IPS-NIHi7 (cell line): ENCODE measurements at regions not wholly inside any gene's neighbourhood (a gene's known extent, or its start where the extent isn't known, plus 50 kb on each side); places are given as distances from the start of the nearest gene placed in this dataset.

Source experiments
- DNase-seq: peaks from one replicate; pipeline ENCODE4 v3.0.0; 2012; ENCODE audit warnings: mixed read lengths; ENCODE audit errors: extremely low spot score

GRCh38 chr12:131477613-131478012, 233.3 kb upstream of the SFSWAP start:
- no peak for DNase-seq

- no peak for DNase-seq
Observed at GRCh38 chr12:131478468-131478867, 232.4 kb upstream of the SFSWAP start.

- DNase-seq, result no peak
Observed at GRCh38 chr12:131482199-131482598, 228.7 kb upstream of the SFSWAP start.

GRCh38 chr12:131482686-131483085, 228.2 kb upstream of the SFSWAP start:
- DNase-seq, result no peak

- no peak for DNase-seq
Observed at GRCh38 chr12:131486451-131487230, 224.2 kb upstream of the SFSWAP start.

GRCh38 chr12:131487388-131488124, 223.3 kb upstream of the SFSWAP start:
- no peak for DNase-seq

- DNase-seq, result no peak
Observed at GRCh38 chr12:131489718-131490117, 221.2 kb upstream of the SFSWAP start.

GRCh38 chr12:131491155-131491554, 219.7 kb upstream of the SFSWAP start:
- DNase-seq, result no peak

- DNase-seq, result no peak
Observed at GRCh38 chr12:131491916-131492490, 218.9 kb upstream of the SFSWAP start.

GRCh38 chr12:131493068-131493826, 217.6 kb upstream of the SFSWAP start:
- DNase-seq, result no peak

- DNase-seq, result no peak
Observed at GRCh38 chr12:131494216-131494615, 216.7 kb upstream of the SFSWAP start.

GRCh38 chr12:131494741-131495524, 216.0 kb upstream of the SFSWAP start:
- DNase-seq, result no peak

- no peak for DNase-seq
Observed at GRCh38 chr12:131497966-131498365, 212.9 kb upstream of the SFSWAP start.

- DNase-seq, result no peak
Observed at GRCh38 chr12:131499160-131499863, 211.6 kb upstream of the SFSWAP start.

GRCh38 chr12:131499864-131500190, 211.1 kb upstream of the SFSWAP start:
- DNase-seq, result no peak

GRCh38 chr12:131500564-131500963, 210.3 kb upstream of the SFSWAP start:
- no peak for DNase-seq

GRCh38 chr12:131505561-131505960, 205.3 kb upstream of the SFSWAP start:
- DNase-seq, result no peak

- DNase-seq, result no peak
Observed at GRCh38 chr12:131506426-131506825, 204.5 kb upstream of the SFSWAP start.

- no peak for DNase-seq
Observed at GRCh38 chr12:131507094-131507493, 203.8 kb upstream of the SFSWAP start.

- no peak for DNase-seq
Observed at GRCh38 chr12:131507881-131508280, 203.0 kb upstream of the SFSWAP start.

GRCh38 chr12:131509701-131510100, 201.2 kb upstream of the SFSWAP start:
- DNase-seq, result no peak
